Ishikawa (cell line): ENCODE measurements at regions not wholly inside any gene's neighbourhood (a gene's known extent, or its start where the extent isn't known, plus 50 kb on each side); places are given as distances from the start of the nearest gene placed in this dataset.

ENCODE experiments used
- CEBPB ChIP-seq: IDR thresholded peaks from 2 replicates; pipeline ENCODE4 v1.6.1; 2012
- CREB1 ChIP-seq: IDR thresholded peaks from 2 replicates; pipeline ENCODE4 v1.6.1; 2012; ENCODE audit warnings: low read depth
- EGR1 ChIP-seq: IDR thresholded peaks from 2 replicates; pipeline ENCODE4 v1.6.1; 2012
- EP300 ChIP-seq: IDR thresholded peaks from 2 replicates; pipeline ENCODE4 v1.6.1; 2012; ENCODE audit warnings: borderline replicate concordance
- FOXM1 ChIP-seq: IDR thresholded peaks from 2 replicates; pipeline ENCODE4 v1.6.1; 2012; ENCODE audit warnings: low read depth, borderline replicate concordance
- MAX ChIP-seq: IDR thresholded peaks from 2 replicates; pipeline ENCODE4 v1.6.1; 2012
- NFIC ChIP-seq: IDR thresholded peaks from 2 replicates; pipeline ENCODE4 v1.6.1; 2012
- RAD21 ChIP-seq: IDR thresholded peaks from 2 replicates; pipeline ENCODE4 v1.6.1; 2012; ENCODE audit warnings: low read depth
- TAF1 ChIP-seq: IDR thresholded peaks from 2 replicates; pipeline ENCODE4 v1.6.1; 2012; ENCODE audit warnings: low read depth, mild to moderate bottlenecking
- TCF12 ChIP-seq: IDR thresholded peaks from 2 replicates; pipeline ENCODE4 v1.6.1; 2012; ENCODE audit warnings: low read depth
- TEAD4 ChIP-seq: IDR thresholded peaks from 2 replicates; pipeline ENCODE4 v1.6.1; 2012
- USF1 ChIP-seq: IDR thresholded peaks from 2 replicates; pipeline ENCODE4 v1.6.1; 2012
- YY1 ChIP-seq: IDR thresholded peaks from 2 replicates; pipeline ENCODE4 v1.6.1; 2012; ENCODE audit warnings: low read depth
- ZBTB7A ChIP-seq: IDR thresholded peaks from 2 replicates; pipeline ENCODE4 v1.6.1; 2012; ENCODE audit warnings: low read depth
- TF ChIP-seq, protein P1 (sequence below): IDR thresholded peaks from 2 replicates; pipeline ENCODE4 v1.6.1; 2012; ENCODE audit warnings: low read depth, mild to moderate bottlenecking

GRCh38 chr1:95733671-95734070 is 499.7 kb downstream of the RWDD3 start:
- no peak for TF ChIP-seq USF1
- TF ChIP-seq ZBTB7A: no peak
- no peak for TF ChIP-seq RAD21

DNA sequence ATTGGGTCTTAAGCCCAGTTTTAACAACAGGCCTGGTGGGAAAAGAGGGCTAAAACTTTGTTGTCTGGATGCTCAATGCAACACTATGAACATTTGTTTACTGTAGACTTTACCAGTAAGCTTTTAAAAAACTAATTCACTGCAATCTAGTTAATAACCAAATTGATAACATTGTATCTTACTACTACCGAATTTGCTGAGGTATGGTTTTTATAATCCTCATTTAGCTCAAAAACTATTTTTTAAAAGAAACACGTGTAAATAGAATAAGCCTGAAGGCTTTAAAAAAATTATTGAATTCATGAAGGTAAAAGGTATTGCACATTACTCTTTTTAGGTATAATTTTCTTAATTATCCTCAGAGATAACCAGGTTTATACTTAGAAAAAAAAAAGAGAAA is 500.6 kb downstream of the RWDD3 start:
- no peak for TF ChIP-seq CREB1
- TF ChIP-seq TEAD4: no peak
- TF ChIP-seq USF1: no peak
- TF ChIP-seq EGR1: no peak
- TF ChIP-seq TCF12: no peak
- TF ChIP-seq EP300: no peak
- TF ChIP-seq ZBTB7A: no peak
- no peak for TF ChIP-seq NFIC
- no peak for TF ChIP-seq MAX
- TF ChIP-seq, protein P1, sequence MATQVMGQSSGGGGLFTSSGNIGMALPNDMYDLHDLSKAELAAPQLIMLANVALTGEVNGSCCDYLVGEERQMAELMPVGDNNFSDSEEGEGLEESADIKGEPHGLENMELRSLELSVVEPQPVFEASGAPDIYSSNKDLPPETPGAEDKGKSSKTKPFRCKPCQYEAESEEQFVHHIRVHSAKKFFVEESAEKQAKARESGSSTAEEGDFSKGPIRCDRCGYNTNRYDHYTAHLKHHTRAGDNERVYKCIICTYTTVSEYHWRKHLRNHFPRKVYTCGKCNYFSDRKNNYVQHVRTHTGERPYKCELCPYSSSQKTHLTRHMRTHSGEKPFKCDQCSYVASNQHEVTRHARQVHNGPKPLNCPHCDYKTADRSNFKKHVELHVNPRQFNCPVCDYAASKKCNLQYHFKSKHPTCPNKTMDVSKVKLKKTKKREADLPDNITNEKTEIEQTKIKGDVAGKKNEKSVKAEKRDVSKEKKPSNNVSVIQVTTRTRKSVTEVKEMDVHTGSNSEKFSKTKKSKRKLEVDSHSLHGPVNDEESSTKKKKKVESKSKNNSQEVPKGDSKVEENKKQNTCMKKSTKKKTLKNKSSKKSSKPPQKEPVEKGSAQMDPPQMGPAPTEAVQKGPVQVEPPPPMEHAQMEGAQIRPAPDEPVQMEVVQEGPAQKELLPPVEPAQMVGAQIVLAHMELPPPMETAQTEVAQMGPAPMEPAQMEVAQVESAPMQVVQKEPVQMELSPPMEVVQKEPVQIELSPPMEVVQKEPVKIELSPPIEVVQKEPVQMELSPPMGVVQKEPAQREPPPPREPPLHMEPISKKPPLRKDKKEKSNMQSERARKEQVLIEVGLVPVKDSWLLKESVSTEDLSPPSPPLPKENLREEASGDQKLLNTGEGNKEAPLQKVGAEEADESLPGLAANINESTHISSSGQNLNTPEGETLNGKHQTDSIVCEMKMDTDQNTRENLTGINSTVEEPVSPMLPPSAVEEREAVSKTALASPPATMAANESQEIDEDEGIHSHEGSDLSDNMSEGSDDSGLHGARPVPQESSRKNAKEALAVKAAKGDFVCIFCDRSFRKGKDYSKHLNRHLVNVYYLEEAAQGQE: no peak
- no peak for TF ChIP-seq FOXM1
- no peak for TF ChIP-seq CEBPB
- no peak for TF ChIP-seq RAD21
- TF ChIP-seq YY1: no peak
- no peak for TF ChIP-seq TAF1

DNA sequence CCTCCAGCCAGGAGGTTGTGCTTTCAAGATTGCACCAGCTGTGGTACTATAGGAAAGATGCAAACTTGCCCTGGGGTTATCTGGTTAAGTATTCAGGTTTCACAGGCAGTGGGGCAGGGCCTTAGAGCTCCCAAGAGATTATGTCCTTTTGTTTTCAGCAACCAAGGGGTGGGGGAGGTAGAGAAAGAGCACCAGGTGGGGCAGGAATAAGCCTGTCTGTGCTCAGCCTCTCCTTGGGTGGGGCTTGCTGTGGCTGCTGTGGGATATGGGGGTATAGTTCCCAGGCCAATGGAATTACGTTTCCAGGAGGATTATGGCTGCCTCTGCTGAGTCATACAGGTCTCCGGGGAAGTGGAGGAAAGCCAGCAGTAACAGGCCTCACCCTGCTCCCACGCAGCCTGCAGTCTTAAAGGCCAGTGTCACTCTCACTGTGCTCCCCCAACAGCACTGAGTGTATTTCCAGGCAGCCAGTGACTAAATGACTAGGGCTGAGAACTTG is 508.6 kb downstream of the RWDD3 start:
- no peak for TF ChIP-seq EP300
- TF ChIP-seq USF1: no peak
- no peak for TF ChIP-seq TCF12
- TF ChIP-seq, protein P1: no peak
- no peak for TF ChIP-seq NFIC

GRCh38 chr1:95744731-95745130 is 510.7 kb downstream of the RWDD3 start:
- TF ChIP-seq TAF1: no peak
- TF ChIP-seq RAD21: no peak
- no peak for TF ChIP-seq CEBPB
- no peak for TF ChIP-seq TCF12
- TF ChIP-seq CREB1: no peak
- TF ChIP-seq, protein P1: no peak
- no peak for TF ChIP-seq YY1
- TF ChIP-seq USF1: no peak
- TF ChIP-seq NFIC: no peak
- no peak for TF ChIP-seq EP300
